ENCODE measurements at regions not wholly inside any gene's neighbourhood (a gene's known extent, or its start where the extent isn't known, plus 50 kb on each side); places are given as distances from the start of the nearest gene placed in this dataset.
"Not testable (repeated sequence)": the region's sequence is repeated elsewhere in the genome, so short reads cannot be mapped to it uniquely, and the experiment has no call there.

- DNase-seq = no peak
These were observed 117.1 kb upstream of the RASA1 start for GRCh38 chr5:87150630-87151029.

DNA sequence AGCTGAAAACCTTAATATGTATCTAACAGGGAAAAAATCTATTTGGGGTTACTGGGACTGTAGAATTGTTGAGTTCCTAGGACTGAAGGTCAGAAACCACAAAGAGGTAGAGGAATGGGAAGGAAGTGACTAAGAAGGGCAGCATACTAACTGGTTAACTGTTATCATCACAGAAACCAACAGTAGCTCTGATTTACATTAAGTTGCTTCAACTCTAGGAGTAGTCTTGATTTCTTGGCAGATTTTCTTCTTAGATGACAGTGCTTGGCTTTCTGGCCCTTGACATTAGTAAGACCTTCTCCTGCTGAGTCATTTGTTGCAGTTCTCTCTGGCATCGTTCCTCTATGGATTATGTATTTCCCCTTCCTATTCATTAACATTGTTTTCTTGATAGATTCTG, 116.1 kb upstream of the RASA1 start:
- no peak for DNase-seq

GRCh38 chr5:87152886-87153285, 114.8 kb upstream of the RASA1 start:
- no peak for DNase-seq

DNA sequence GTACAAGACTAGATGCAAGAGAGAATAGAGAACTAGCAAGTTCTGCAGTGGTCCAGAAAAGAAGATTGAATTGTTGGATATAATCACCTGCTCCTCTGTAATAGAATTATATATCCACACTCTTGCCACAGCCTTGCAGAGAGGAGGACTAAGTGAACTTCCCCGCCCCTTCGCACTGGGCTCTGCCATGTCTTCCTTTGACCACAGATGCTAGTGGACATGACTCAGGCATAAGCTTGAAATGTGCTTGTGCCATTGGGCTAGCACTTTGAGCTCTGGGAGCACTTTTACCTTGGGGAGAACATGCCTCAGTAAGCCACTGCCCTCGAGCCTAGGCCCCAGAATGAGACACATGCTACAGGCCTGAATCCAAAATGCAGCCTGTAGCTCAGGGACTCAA, 113.5 kb upstream of the RASA1 start:
- DNase-seq = no peak

DNA sequence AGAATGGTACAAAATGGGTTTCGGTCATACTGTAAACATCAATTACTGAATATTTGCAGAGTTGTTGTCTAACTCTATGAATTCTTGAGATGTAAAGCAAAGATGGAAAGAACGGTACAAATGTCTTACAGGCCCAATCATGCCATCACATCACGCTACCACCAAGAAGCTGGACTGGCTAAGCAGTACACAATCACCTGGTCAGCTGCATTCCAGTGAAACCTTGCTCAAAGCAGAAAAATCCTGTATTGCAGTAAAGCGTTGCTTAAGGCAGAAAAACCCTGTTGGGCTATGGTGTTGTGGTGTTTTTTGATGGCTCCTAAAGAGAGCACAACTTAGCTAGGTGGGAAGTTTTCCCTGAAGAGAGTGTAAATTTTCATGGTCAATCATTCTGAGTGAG, 112.6 kb upstream of the RASA1 start:
- DNase-seq = no peak

DNA sequence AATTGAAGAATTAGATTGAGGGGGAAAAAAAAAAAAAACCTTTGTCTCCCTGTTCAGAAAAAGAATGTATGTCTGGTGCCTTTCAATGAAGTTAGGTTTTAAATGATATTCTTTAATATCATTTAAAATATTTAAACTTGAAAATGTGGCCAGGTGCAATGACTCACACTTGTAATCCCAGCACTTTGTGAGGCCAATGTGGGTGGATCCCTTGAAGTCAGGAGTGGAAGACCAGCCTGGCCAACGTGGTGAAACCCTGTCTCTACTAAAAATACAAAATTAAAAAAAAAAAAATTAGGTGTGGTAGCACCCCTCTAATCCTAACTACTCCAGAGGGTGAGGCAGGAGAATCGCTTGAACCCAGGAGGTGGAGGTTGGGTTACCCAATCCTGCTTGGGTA, 111.1 kb upstream of the RASA1 start:
- DNase-seq = no peak

GRCh38 chr5:87164409-87164808, 103.3 kb upstream of the RASA1 start:
- no peak for DNase-seq

DNA sequence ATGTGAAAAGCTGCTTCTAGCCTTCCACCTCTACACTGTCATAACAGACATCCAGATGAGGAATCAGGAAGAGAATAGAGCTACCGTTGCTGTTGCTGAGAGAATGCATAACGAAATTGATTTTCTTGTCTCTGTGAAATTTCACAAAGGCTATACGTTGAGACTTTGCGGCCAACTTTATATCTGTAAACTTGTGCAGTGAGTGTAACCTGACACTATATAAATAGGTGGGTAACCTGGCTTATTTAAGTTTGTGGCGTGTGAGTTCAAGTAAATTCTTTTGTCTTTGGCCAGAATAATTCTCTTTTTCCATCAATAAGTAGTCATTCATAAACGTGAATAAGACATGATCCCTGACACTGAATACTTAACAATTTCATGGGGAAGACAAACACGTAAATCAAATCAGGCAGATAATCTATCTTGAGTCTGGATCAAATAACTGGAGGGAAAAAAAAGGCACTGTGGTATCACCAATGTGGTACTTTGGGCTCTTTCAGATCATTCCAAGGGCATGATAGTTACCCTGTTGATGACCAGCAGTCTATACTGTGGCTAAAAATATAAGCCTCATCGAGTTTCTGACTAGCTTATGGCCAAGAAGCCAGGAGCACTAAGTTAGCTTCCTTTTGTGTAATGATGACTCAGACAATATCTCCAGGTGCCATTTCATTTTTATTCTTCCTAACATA, 98.2 kb upstream of the RASA1 start:
- DNase-seq = no peak

DNA sequence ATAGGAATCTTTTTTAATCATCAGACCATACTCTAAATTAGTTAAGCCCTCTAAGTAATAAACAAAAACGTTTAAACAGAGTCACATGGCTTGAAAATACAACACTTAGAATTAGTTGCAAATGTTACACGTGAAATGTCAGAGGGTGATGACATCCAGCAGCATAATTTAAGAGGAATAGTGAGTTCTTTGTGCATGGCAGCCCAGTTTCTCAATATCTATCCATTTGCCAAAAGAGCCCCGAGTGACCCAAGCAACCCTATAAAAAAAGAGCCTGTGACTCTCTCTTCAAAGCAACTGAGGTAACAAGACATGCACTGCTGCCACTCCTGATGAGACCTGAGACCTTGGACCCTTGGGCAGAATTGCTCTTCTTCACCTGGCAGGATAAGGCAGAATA, 96.9 kb upstream of the RASA1 start:
- no peak for DNase-seq

DNA sequence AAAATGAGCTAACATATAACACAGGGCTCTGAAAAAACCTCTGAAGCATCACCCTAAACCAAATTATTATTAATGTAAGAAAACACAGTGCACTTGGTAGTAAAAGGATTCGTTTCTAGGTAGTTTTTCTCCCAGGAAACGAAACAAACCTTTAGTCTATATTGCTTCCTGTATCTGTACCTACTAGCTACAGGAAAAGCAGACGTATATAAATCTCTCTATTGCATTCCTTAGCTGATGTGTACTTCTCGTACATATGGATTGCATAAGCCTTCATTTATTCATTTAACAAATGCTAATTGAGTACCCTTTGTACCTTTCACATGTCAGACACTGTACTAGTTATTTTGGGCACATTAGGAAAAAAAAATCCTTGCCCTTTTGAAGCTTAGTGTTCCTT, 85.0 kb upstream of the RASA1 start:
- no peak for DNase-seq

GRCh38 chr5:87183896-87184295, 83.8 kb upstream of the RASA1 start:
- DNase-seq = no peak

DNA sequence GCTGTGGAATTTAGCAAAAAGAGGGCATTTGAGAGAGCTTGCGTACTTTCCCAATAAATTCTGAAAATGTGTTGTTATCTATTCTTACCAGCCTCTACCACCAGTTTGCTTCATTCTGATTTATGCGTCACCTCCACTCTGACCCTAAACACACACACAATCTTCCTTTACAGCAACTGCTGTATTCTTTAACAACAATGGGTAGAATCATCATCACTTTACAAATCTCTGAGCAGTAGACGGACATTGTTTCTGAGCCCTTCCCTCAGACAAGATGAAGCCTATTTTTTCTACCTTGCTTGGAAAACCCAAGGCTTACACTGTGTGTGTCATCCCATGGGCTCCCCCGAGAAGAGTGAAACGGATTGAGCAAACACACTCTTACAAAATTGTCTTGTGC, 83.1 kb upstream of the RASA1 start:
- no peak for DNase-seq

DNA sequence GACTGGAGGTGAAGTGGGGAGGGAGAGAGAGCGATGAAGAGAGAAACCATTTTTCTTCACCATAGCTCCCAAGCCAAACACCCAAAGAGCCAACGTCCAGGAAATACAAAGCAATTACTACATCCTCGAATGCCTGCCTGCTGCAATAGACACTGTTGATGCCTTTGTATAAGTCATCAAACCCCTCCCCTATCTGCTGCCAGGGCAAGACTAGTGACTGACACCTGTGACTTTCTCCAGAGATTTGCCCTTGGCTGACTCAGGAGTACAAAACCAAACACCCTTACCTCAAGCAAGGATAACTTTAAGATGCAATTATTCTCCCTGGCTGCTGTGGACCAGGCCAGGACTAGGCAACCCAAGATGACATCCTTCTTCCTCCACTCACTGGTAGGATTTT, 81.8 kb upstream of the RASA1 start:
- no peak for DNase-seq

- no peak for DNase-seq
These were observed 79.3 kb upstream of the RASA1 start for GRCh38 chr5:87188391-87188790.

- no peak for DNase-seq
These were observed 77.6 kb upstream of the RASA1 start for GRCh38 chr5:87190041-87190440.

- no peak for DNase-seq
These were observed 77.0 kb upstream of the RASA1 start for GRCh38 chr5:87190687-87191086.

DNA sequence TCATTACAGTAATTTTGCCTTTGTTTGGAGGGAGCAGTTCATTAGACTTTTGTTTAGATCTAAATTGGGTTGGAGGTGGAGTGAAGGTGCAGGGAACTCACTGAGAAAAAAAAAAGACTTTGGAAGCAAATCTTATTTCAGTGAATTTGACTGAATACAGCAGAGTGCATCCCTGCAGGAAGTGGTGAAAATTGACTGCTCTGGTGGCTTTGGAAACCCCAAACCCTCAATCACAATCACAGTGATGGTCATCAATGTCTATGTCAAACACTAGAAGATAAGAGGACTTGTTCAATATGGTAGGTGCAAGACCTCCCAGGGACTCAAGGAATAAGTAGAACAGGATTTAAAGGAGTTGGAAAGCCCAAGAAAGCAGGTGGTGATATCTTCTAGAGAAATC, 76.0 kb upstream of the RASA1 start:
- DNase-seq = no peak

- no peak for DNase-seq
These were observed 72.5 kb upstream of the RASA1 start for GRCh38 chr5:87195104-87195591.

- no peak for DNase-seq
These were observed 72.1 kb upstream of the RASA1 start for GRCh38 chr5:87195616-87196015.

- no peak for DNase-seq
These were observed 69.7 kb upstream of the RASA1 start for GRCh38 chr5:87198010-87198409.

DNA sequence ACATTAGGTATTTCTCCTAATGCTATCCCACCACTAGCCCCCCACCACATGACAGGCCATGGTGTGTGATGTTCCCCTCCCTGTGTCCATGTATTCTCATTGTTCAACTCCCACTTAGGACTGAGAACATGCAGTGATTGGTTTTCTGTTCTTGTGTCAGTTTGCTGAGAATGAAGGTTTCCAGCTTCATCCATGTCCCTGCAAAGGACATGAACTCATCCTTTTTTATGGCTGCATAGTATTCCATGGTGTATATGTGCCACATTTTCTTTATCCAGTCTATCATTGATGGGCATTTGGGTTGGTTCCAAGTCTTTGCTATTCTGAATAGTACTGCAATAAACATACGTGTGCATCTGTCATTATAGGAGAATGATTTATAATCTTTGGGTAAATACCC, 68.4 kb upstream of the RASA1 start:
- DNase-seq = not testable (repeated sequence)

DNA sequence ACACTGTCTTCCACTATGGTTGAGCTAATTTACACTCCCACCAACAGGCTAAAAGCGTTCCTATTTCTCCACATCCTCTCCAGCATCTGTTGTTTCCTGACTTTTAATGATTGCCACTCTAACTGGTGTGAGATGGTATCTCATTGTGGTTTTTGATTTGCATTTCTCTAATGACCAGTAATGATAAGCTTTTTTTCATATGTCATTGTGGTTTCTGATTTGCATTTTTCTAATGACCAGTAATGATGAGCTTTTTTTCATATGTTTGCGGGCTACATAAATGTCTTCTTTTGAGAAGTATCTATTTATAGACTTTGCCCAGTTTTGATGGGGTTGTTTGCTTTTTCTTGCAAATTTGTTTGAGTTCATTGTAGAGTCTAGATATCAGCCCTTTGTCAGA, 68.0 kb upstream of the RASA1 start:
- DNase-seq = not testable (repeated sequence)

DNA sequence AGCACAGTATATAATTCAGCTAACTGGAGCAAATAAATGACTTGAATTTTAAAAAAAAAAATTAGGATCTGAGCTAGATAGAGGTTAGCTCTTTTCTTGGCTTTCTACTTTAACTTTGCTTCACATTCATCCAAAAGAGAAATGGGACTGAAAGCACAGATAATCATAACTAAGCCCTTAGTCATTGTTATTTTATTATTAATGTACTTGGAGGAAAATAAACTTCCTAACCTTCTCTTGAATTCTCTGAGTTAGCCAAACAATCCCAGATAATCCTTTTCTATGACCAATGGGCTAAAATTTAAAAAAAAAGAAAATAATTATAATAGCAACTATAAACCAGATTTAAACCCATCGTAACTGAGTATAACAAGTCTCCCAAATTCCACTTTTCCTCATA, 57.6 kb upstream of the RASA1 start:
- DNase-seq = no peak

- no peak for DNase-seq
These were observed 56.9 kb upstream of the RASA1 start for GRCh38 chr5:87210743-87211142.

GRCh38 chr5:87211676-87212075, 56.0 kb upstream of the RASA1 start:
- DNase-seq = no peak

DNA sequence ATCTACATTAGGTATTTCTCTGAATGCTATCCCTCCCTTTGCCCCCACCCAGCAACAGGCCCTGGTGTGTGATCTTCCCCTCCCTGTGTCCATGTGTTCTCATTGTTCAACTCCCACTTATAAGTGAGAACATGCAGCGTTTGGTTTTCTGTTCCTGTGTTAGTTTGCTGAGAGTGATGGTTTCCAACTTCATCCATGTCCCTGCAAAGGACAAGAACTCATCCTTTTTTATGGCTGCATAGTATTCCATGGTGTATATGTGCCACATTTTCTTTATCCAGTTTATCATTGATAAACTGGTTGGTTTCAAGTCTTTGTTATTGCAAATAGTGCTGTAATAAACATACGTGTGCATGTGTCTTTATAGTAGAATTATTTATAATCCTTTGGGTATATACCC, 55.5 kb upstream of the RASA1 start:
- not testable (repeated sequence) for DNase-seq

All from NCI-H748 treated with DMSO at 0.1 percent for 48 hours (cell line).